PFSK-1 (cell line): ENCODE measurements at regions not wholly inside any gene's neighbourhood (a gene's known extent, or its start where the extent isn't known, plus 50 kb on each side); places are given as distances from the start of the nearest gene placed in this dataset.

ENCODE experiments used
- FOXP2 ChIP-seq: optimal IDR thresholded peaks from 2 replicates; pipeline ENCODE3; 2011; ENCODE audit warnings: borderline replicate concordance, control low read depth, inconsistent platforms; ENCODE audit not compliant: insufficient read depth; ENCODE audit errors: extremely low read length, extremely low read depth
- POLR2AphosphoS5 ChIP-seq: IDR thresholded peaks from 2 replicates; pipeline ENCODE4 v1.6.1; 2012; ENCODE audit warnings: low read depth, mild to moderate bottlenecking, control low read depth, low read length, moderate library complexity
- SIN3A ChIP-seq: IDR thresholded peaks from 2 replicates; pipeline ENCODE4 v1.6.1; 2012; ENCODE audit warnings: mild to moderate bottlenecking, low read length, moderate library complexity, borderline replicate concordance; ENCODE audit not compliant: insufficient read depth
- TAF1 ChIP-seq: IDR thresholded peaks from 2 replicates; pipeline ENCODE4 v1.6.1; 2012; ENCODE audit warnings: low read length, control low read depth, borderline replicate concordance; ENCODE audit not compliant: insufficient read depth
- TF ChIP-seq, protein P1 (sequence below), 2 experiments: IDR thresholded peaks; 2 replicates each; pipeline versions ENCODE4 v1.6.1 to v1.8.0; 2011 to 2012; ENCODE audit warnings: low read depth in 2 of 2, low read length in 2 of 2, control low read depth in 1 of 2, inconsistent platforms in 1 of 2, mild to moderate bottlenecking in 1 of 2, moderate library complexity in 1 of 2; ENCODE audit not compliant: insufficient read depth in 1 of 2

GRCh38 chr4:144366425-144366824 is 225.9 kb upstream of the GYPA start:
- TF ChIP-seq FOXP2 (no peak), TAF1 (no peak), POLR2AphosphoS5 (no peak), SIN3A (no peak)
- TF ChIP-seq, protein P1, sequence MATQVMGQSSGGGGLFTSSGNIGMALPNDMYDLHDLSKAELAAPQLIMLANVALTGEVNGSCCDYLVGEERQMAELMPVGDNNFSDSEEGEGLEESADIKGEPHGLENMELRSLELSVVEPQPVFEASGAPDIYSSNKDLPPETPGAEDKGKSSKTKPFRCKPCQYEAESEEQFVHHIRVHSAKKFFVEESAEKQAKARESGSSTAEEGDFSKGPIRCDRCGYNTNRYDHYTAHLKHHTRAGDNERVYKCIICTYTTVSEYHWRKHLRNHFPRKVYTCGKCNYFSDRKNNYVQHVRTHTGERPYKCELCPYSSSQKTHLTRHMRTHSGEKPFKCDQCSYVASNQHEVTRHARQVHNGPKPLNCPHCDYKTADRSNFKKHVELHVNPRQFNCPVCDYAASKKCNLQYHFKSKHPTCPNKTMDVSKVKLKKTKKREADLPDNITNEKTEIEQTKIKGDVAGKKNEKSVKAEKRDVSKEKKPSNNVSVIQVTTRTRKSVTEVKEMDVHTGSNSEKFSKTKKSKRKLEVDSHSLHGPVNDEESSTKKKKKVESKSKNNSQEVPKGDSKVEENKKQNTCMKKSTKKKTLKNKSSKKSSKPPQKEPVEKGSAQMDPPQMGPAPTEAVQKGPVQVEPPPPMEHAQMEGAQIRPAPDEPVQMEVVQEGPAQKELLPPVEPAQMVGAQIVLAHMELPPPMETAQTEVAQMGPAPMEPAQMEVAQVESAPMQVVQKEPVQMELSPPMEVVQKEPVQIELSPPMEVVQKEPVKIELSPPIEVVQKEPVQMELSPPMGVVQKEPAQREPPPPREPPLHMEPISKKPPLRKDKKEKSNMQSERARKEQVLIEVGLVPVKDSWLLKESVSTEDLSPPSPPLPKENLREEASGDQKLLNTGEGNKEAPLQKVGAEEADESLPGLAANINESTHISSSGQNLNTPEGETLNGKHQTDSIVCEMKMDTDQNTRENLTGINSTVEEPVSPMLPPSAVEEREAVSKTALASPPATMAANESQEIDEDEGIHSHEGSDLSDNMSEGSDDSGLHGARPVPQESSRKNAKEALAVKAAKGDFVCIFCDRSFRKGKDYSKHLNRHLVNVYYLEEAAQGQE (IDR thresholded peaks at IDR 0.05; ENCODE audit: insufficient read depth in 1 of 2, low read depth in 2 of 2, low read length in 2 of 2) = no peak

- TF ChIP-seq POLR2AphosphoS5 (no peak), SIN3A (no peak), TAF1 (no peak), FOXP2 (no peak)
- TF ChIP-seq, protein P1 (IDR thresholded peaks at IDR 0.05; ENCODE audit: insufficient read depth in 1 of 2, low read depth in 2 of 2, low read length in 2 of 2) = no peak
Measured at GRCh38 chr4:144371485-144371884, 231.0 kb upstream of the GYPA start.

GRCh38 chr4:144374065-144374464 is 233.5 kb upstream of the GYPA start:
- TF ChIP-seq POLR2AphosphoS5 (no peak), SIN3A (no peak), FOXP2 (no peak), TAF1 (no peak)
- TF ChIP-seq, protein P1 (IDR thresholded peaks at IDR 0.05; ENCODE audit: insufficient read depth in 1 of 2, low read depth in 2 of 2, low read length in 2 of 2) = no peak

DNA sequence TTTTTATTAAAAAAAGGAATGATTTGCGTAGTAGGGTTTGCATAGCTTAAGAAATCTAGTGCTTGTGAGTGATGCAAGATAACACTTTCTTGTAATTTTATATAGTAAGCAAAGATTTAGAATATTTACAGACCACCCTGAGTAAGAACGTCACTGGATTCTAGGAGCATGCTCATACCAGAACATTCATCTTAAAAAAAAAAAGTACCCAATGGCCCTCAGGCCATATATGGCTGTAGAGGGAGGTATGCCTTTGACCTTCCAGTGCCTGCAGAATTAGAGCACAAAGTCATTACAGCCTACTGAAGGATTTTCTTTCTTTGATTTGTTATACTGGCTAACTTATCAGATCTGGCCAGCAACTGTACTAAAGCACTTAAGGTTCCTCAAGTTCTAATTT is 236.3 kb upstream of the GYPA start:
- no peak for TF ChIP-seq SIN3A
- no peak for TF ChIP-seq TAF1
- no peak for TF ChIP-seq POLR2AphosphoS5
- TF ChIP-seq, protein P1 (IDR thresholded peaks at IDR 0.05; ENCODE audit: insufficient read depth in 1 of 2, low read depth in 2 of 2, low read length in 2 of 2) = no peak
- no peak for TF ChIP-seq FOXP2

DNA sequence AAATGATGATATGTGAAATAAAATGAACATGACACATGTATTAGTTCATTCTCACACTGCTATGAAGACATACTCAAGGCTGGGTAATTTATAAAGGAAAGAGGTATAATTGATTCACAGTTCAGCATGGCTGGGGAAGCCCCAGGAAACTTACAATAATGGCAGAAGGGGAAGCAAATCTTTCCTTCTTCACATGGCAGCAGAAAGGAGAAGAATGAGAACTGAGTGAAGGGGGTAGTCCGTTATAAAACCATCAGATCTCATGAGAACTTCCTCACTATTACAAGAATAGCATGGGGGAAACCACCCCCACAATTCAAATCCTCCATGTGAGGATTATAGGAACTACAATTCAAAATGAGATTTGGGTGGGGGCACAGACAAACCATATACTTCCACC is 243.9 kb upstream of the GYPA start:
- TF ChIP-seq FOXP2 (no peak), SIN3A (no peak), TAF1 (no peak), POLR2AphosphoS5 (no peak)
- TF ChIP-seq, protein P1 (IDR thresholded peaks at IDR 0.05; ENCODE audit: insufficient read depth in 1 of 2, low read depth in 2 of 2, low read length in 2 of 2) = no peak
